HG02885 (cell line): ENCODE measurements at regions not wholly inside any gene's neighbourhood (a gene's known extent, or its start where the extent isn't known, plus 50 kb on each side); places are given as distances from the start of the nearest gene placed in this dataset.
"Not testable (repeated sequence)": the region's sequence is repeated elsewhere in the genome, so short reads cannot be mapped to it uniquely, and the experiment has no call there.

ENCODE experiments used
- ATAC-seq: cut with Tn5 transposase; IDR thresholded peaks from one replicate; pipeline ENCODE4 v1.9.1; 2021; ENCODE audit warnings: mild to moderate bottlenecking; ENCODE audit not compliant: unreplicated experiment, poor library complexity

DNA sequence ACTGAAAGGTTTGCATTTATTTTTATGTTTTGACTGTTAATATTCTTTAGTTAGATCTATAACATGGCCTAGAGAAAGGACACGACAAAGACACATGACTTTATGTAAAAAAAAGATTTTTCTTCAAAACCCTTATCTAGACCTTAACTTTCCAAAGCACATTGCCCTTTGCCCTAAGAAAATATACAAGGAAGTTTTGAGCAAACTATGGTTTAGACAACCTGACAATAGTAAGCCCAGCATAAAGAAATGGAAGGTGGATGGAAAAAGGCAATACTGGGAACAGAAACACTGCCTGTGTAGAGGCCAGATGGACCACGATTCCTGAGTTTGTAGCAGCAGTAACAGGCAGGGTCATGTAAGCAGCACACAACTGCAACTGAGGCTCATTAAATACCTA lies 724.0 kb downstream of the GALC start:
- no peak for ATAC-seq

DNA sequence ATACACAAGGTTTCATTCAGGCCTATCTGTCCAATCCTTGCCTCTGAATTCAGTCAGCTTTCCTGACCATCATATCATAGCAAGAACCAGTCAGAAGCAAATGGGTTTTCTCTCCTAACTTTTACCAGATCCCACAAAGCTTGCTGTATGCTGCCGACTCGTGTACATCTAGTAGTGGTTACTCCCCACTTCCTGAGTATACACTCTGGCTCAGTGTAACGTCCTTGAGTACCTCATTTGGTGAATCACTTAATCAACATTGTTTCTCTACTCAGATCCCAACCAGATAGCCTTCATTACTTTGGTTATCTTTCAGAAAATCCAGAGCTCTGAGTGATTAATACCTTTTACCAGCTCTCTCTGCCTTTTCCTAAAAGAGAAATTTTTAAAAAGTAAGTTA lies 728.2 kb downstream of the GALC start:
- no peak for ATAC-seq

DNA sequence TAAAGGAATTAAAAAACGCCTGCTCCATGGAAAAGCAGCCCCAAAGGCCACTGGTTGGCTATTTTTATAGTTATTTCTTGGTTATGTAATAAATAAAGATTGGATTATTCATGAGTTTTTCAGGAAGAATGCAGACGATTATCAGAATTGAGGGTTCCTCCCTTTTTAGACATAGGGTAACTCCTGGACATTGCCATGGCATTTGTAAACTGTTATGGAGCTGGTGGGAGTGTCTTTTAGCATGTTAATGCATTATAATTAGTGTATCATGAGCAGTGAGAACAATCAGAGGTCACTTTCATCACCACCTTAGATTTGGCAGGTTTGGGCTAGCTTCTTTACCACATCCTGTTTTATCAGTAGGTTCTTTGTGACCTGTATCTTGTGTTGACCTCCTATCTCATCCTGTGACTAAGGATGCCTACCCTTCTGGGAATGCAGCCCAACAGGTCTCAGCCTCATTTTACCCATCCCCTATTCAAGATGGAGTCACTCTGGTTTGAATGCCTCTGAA lies 728.7 kb downstream of the GALC start:
- ATAC-seq = no peak

DNA sequence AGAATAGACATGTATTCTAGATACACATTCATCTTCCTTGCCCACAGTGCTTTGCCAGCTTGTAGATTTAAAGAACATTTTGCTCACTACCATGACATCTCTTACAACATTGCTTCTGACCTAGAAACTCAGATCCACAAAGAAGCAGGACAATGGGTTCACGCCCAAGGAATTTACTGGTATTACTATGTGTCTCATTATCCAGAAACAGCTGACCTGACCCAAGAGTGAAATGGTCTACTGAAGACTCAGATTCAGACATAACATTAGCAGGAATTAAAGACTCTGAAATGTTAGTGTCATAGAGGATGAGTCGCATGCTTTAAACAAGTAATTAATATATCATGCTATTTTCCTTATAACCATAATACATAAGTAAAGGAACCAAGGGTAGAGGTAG lies 731.4 kb downstream of the GALC start:
- no peak for ATAC-seq

DNA sequence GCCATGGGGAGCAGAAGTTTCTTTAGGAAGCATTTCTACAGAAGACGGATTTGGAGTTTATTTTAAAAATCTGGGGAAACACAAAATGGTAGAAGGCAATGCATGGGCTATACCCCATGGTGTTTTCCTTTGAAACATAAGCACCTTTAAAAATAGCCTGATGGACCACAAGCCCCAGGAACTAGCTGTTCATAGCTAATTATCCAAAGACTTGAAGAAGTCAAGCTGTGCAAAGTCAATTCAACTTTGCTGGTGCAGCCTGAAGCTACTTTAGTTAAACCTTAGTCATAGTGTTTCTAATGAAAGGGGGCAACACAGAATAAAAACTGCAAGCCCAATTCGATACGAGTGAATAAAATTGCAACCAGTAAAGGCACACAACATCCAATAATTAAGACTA lies 732.5 kb downstream of the GALC start:
- ATAC-seq = no peak

DNA sequence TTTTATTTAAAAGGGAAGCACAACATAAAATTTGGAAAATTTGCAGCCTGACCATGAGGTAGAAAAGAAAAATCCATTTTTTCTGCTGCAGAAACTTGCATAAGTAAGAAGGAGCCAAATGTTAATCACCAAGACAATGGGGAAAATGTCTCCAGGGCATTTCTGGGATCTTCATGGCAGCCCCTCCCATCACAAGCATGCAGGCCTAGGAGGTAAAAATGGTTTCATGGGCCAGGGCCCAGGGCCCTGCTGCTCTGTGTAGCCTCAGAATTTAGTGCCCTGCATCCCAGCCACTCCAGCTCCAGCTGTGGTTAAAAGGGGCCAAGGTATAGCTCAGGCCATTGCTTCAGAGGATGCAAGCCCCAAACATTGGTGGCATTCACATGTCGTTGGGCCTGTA lies 735.6 kb downstream of the GALC start:
- no peak for ATAC-seq

DNA sequence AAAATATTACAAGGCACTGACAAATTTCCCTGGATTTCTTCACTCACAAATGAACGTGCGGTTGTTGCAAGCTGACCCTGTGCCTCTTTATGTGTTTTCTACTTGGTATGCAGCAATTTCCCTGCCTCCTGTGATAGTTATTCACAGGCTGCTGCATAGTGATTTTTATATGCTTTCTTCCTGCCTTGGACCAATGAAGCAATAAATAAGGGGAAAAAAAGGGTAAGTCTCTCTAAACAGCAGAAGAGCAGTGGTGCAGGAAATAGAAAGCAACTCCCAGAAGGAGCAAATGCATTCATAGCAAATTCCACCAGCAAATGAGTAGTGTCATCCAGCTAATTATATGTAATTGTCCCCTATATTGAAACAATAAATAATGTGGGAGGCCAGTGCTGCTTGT lies 737.9 kb downstream of the GALC start:
- ATAC-seq = no peak

DNA sequence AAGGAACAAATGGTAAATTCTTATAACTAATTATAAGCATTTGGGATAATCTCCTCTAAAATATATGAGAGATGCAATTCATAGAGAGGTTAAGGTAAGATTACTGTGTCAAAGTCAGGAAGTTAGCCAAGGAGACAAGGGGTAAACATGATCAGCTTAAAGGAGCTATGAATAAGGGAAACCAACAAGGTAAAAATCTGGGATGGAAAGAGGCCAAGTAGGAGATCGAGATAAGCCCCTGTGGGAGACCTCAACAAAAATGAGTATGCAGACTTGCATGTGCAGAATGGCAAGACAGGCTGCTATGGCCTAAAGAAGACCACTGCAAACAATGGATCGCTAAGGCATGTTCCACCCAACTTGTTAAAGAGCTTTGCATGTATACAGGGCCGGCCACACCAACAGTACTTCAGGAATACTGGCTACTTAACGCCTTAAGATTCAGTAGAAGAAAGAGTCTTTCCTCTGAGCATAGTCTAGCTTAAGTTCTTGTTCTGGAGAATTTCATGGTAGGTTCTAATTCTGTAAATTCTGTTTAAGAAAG lies 738.6 kb downstream of the GALC start:
- ATAC-seq = no peak

DNA sequence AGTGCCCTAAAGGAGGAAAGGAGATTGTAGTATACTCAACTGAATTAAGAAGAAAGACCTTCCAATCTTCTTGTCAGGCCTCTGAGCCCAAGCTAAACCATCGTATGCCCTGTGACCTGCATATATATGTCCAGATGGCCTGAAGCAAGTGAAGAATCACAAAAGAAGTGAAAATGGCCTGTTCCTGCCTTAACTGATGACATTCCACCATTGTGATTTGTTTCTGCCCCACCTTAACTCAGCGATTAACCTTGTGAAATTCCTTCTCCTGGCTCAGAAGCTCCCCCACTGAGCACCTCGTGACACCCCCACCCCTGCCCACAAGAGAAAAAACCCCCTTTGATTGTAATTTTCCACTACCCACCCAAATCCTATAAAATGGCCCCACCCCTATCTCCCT lies 739.2 kb downstream of the GALC start:
- ATAC-seq = not testable (repeated sequence)

DNA sequence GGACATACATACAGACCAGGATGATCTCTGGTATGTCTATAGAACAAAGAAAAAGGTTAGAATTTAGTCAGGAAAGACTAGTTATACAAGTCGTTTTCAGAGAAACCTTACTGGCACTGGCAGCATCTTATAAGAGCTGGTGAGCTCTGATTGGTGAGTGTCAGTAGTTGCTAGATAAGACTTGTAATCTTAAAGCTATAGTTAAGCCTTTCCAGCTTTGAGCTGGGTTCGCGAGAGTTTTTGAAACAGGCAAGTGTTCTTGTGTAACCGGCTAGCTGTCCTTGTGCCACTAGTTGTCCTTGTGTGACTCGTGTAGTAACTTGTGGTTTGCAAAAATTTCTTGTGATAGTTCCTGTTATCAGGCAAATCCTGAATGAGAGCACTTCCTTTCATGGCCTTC lies 740.9 kb downstream of the GALC start:
- no peak for ATAC-seq

DNA sequence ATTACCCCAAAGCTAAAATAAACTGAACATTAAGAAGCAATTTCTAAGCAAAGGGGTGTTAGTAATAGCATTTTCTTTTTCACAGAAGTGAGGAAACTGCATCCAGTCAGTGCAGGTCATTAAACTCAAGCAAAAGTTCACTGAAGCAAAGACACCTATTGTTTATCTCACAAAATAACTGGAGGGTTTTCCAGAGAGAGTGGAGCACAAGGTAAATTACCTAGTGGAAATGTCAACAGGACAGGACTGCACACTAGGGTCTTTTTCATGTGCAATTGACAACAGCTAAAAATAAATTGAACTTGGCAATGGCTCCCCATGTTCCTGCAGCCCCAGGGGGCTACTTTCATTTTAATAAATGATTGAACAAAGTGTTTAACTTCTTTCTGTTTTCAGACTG lies 742.0 kb downstream of the GALC start:
- ATAC-seq = no peak

DNA sequence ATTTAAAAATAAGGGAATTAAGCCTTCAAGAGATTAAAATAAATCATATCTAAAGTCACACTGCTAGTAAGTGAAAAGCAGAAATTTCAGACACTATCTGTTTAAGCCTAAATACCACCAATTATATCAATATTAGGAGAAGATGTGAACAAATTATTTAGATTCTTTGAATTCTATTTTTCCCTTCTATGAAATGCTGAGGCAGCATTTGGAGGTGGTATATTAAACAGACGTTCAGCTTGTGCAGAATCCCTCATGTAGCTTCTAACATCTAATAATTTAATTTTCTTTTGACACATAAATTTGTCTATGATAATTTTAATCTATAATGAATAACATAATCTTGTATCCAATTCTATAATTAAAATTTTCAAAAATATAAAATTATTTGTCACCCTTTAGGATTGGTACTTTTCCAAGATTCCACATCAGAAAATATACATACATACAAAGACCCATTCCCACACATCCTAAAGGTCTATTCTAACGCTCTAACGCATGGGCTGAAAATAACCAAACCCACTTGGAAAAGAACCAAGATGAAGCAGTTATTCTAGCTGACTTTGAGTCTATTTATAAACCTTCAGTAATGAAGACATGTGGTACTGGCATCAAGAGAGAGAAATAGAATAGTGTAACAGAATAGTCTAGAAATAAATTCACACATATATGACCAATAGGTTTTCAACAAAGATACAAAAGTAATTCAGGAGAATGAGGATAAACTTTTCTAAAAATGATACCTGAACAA lies 751.8 kb downstream of the GALC start:
- no peak for ATAC-seq

DNA sequence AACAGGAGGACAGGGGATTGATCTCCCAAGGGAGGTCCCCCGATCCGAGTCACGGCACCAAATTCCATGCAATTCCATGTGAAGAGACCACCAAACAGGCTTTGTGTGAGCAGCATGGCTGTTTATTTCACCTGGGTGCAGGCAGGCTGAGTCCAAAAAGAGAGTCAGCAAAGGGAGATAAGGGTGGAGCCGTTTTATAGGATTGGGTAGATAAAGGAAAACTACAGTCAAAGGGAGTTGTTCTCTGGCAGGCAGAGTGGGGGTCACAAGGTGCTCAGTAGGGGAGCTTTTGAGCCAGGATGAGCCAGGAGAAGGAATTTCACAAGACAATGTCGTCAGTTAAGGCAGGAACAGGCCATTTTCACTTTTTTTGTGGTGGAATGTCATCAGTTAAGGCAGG lies 752.7 kb downstream of the GALC start:
- not testable (repeated sequence) for ATAC-seq

DNA sequence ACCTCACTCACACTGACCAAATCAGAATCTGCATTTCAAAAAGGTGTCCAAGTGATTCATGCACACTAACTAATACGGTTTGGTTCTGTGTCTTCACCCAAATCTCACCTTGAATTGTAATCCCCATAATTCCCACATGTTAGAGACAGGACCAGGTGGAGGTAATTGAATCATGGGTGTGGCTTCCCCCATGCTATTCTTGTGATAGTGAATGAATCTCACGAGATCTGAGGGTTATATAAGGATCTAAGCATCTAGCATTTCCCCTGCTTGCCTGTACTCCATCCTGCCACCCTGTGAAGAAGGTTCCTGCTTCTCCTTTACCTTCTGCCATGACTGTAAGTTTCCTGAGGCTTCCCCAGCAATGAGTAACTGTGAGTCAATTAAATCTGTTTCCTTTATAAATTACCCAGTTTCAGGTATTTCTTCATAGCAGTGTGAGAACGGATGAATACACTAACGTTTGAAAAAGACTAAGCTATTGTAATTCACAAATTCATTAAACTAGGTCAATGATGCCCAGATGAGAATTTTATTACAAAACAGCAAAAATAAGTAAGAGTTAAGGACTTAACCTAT lies 759.1 kb downstream of the GALC start:
- no peak for ATAC-seq

DNA sequence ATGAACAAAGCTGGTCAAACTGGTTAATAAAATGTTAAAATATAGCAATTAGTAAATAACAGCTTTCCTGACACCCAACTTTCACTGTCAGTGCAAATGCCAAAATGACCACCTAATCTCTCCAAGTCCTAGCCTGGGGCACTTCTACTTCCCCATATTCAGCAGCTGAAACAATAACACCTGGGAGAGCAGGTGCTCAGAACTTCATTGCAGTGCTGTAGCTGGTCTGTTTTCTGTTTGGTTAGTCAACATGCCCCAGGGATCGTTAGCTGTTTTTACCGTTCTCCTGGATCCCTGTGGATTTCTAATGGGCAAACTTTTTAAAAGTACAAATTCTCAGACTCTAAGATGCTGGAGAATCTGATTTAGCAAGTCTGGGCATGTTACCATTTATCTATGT lies 759.7 kb downstream of the GALC start:
- ATAC-seq = no peak

DNA sequence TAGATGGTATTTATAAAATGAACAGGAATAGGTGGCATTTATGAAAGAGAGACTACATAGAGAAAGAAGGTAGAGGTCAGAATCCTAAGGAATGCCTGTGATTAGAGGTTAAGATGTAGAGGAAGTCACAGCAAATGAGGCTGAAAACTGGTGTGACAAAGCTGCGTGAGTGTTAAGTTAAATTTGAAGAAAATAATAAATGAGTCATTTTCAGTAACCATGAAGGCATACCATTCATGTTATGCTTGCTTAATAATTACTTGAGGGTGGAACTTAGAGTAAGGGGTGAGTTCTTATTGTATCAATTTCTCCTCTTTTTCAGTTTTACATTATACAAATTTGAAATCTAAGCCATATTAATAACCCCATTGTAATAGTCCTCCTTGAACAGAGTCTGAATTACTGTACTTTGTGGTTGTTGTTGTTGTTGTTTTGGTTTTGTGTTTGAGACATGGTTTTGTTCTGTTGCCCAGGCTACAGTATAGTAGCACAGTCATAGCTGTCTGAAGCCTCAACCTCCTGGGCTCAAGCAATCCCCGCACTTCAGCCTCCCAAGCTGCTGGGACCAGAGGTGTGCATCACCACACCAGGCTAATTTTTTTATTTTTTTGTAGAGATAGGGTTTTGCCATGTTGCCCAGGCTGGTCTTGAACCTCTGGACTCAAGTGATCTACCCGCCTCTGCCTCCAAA lies 761.5 kb downstream of the GALC start:
- no peak for ATAC-seq

DNA sequence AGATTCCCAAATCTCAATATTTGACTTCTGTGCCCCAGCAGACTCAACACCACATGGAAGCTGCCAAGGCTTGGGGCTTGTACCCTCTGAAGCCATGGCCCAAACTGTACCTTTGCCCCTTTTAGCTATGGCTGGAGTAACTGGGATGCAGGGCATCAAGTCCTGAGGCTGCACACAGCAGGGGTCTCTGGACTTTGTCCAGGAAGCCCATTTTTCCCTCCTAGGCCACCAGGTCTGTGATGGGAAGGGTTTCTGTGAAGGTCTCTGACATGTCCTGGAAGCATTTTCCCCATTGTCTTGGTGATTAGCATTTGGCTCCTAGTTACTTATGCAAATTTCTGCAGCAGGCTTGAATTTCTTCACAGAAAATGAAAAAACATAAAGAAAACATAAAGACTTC lies 762.3 kb downstream of the GALC start:
- ATAC-seq = no peak

DNA sequence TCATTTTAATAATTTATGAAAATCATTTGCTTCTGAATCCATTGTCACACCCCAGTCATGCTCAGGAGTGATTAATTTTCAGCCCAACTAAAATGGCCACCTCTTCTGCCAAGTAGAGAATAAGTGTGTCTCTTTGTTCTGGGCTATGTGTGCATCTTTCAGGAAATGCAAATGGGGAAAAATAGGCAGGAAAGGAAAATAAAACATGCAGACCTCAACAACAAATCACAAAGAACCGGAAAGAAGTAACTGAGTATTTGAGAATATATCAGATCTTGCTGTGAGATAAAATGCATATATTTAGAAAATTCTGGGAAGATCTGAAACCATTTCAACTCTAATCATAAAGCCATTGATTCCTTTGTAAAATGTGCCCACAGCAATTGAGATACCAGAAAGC lies 763.9 kb downstream of the GALC start:
- no peak for ATAC-seq

DNA sequence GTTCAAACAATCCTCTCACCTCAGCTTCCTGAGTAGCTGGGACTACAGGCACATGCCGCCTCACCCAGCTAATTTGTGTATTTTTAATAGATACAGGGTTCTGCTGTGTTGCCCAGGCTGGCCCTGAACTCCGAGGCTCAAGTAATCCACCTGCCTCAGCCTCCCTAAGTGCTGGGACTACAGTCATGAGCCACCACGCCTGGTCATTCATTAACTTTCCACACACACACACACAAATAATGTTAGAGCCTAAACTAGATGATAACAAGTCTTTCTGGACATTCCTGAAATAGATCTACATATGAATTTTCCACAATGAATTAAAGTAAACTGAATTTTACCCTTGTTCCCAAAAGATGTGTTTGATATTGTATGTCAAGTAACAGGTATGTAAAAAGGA lies 776.0 kb downstream of the GALC start:
- ATAC-seq = no peak

DNA sequence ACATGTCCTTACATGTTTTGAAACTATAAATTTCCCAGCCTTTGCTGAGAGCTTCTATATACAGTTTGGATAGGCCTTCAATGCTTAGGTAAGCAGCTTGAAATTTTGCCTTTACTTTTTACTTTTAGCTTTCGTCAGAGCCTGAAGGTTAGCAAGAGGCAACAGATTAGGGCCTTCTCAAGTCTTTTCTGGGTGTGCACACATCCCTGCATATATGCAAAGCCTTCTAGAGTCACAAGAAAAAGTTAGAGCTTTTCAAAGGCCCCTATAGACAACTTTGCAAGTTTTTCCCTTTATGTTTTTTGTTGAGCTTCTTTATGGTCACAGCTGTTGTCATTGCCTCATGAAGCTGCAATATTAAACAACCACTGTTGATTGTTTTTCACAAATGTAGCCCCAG lies 778.4 kb downstream of the GALC start:
- ATAC-seq = no peak

DNA sequence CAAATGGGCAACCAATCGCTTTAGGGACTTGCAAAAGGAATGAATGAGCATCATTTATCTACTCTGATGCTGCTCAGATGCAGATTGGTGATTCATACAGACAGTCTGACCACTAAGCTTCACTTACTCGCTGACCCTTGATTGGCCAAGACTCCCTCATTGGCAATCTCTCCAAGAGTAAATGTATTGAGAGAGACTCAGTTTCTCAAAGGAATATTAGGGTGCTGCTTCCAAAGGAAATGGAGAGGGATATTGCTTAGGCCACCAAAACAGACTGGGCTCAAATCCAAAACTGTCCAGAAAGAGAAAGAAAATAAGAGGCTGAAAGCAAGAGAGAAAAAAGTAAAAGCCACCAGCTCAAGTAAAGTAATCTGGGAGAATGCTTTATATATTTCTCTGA lies 785.2 kb downstream of the GALC start:
- no peak for ATAC-seq
